Type B pancreatic cell (in vitro differentiated cells): ENCODE measurements at regions not wholly inside any gene's neighbourhood (a gene's known extent, or its start where the extent isn't known, plus 50 kb on each side); places are given as distances from the start of the nearest gene placed in this dataset.

Experiments used
- DNase-seq: peaks from one replicate; pipeline ENCODE4 v3.0.0; 2021; ENCODE audit warnings: mixed read lengths; ENCODE audit not compliant: unreplicated experiment; ENCODE audit errors: extremely low spot score
- H3K27ac Mint-ChIP-seq: 2 replicates; pipeline ENCODE4 v1.8.0; 2021; ENCODE audit warnings: mild to moderate bottlenecking, mixed read lengths
- H3K27me3 Mint-ChIP-seq: 2 replicates; pipeline ENCODE4 v1.8.0; 2021; ENCODE audit warnings: mixed read lengths
- H3K36me3 Mint-ChIP-seq: 2 replicates; pipeline ENCODE4 v1.8.0; 2021; ENCODE audit warnings: mixed read lengths
- H3K4me1 Mint-ChIP-seq: one replicate; pipeline ENCODE4 v1.8.0; 2021; ENCODE audit warnings: mixed read lengths; ENCODE audit not compliant: unreplicated experiment
- H3K4me3 Mint-ChIP-seq: 2 replicates; pipeline ENCODE4 v1.8.0; 2021; ENCODE audit warnings: mild to moderate bottlenecking, mixed read lengths
- H3K9me3 Mint-ChIP-seq: 2 replicates; pipeline ENCODE4 v1.8.0; 2021; ENCODE audit warnings: mixed read lengths
- CTCF ChIP-seq: fragments of 200-600 bp; sonication (generic); conservative IDR thresholded peaks from 2 replicates; pipeline ENCODE4 v1.5.0; 2021; ENCODE audit warnings: antibody characterized with exemption, mild to moderate bottlenecking

GRCh38 chr2:215604606-215605005 is 168.7 kb upstream of the FN1 start:
- Mint-ChIP-seq H3K9me3 (peaks cover 10% of the 10 kb centered on the region), H3K4me1 (peaks cover 10% of the 10 kb centered on the region), H3K36me3 (no peaks in the 10 kb centered on the region), H3K27me3 (no peaks in the 10 kb centered on the region), H3K27ac (no peak overlapping the region), H3K4me3 (no peak overlapping the region)
- TF ChIP-seq CTCF: no peak
- DNase-seq: no peak

- H3K4me1 Mint-ChIP-seq: peaks cover 8% of the 10 kb centered on the region
- H3K27ac Mint-ChIP-seq: no peak overlapping the region
- DNase-seq: no peak
- no peaks in the 10 kb centered on the region for H3K27me3 Mint-ChIP-seq
- H3K4me3 Mint-ChIP-seq: no peak overlapping the region
- H3K36me3 Mint-ChIP-seq: no peaks in the 10 kb centered on the region
- H3K9me3 Mint-ChIP-seq: peaks cover 6% of the 10 kb centered on the region
- TF ChIP-seq CTCF: no peak
Observed at GRCh38 chr2:215603440-215603839, 167.6 kb upstream of the FN1 start.

GRCh38 chr2:215602997-215603396 is 167.1 kb upstream of the FN1 start:
- H3K27ac Mint-ChIP-seq: no peak overlapping the region
- peaks cover 12% of the 10 kb centered on the region for H3K4me1 Mint-ChIP-seq
- DNase-seq: no peak
- no peak for TF ChIP-seq CTCF
- no peaks in the 10 kb centered on the region for H3K27me3 Mint-ChIP-seq
- peaks cover 6% of the 10 kb centered on the region for H3K9me3 Mint-ChIP-seq
- H3K36me3 Mint-ChIP-seq: no peaks in the 10 kb centered on the region
- no peak overlapping the region for H3K4me3 Mint-ChIP-seq

GRCh38 chr2:215601990-215602721 is 166.3 kb upstream of the FN1 start:
- H3K9me3 Mint-ChIP-seq: peaks cover 6% of the 10 kb centered on the region
- peaks cover 11% of the 10 kb centered on the region for H3K4me1 Mint-ChIP-seq
- TF ChIP-seq CTCF: no peak
- DNase-seq: no peak
- no peak overlapping the region for H3K27ac Mint-ChIP-seq
- no peaks in the 10 kb centered on the region for H3K36me3 Mint-ChIP-seq
- no peaks in the 10 kb centered on the region for H3K27me3 Mint-ChIP-seq
- no peak overlapping the region for H3K4me3 Mint-ChIP-seq

GRCh38 chr2:215601526-215601925 is 165.7 kb upstream of the FN1 start:
- H3K4me1 Mint-ChIP-seq: peaks cover 12% of the 10 kb centered on the region
- peaks cover 6% of the 10 kb centered on the region for H3K9me3 Mint-ChIP-seq
- H3K27ac Mint-ChIP-seq: no peak overlapping the region
- no peaks in the 10 kb centered on the region for H3K27me3 Mint-ChIP-seq
- DNase-seq: no peak
- no peak overlapping the region for H3K4me3 Mint-ChIP-seq
- H3K36me3 Mint-ChIP-seq: no peaks in the 10 kb centered on the region
- TF ChIP-seq CTCF: no peak
